CD4-positive, alpha-beta memory T cell (primary cell): ENCODE measurements at regions not wholly inside any gene's neighbourhood (a gene's known extent, or its start where the extent isn't known, plus 50 kb on each side); places are given as distances from the start of the nearest gene placed in this dataset.

Experiments used
- CTCF ChIA-PET: fragments of 350-600 bp; sonication (Branson Sonifier 250); formaldehyde crosslinking; loops from one replicate; lab custom pipeline; 2021; ENCODE audit warnings: inconsistent platforms; ENCODE audit not compliant: partially characterized antibody; lab: Charles Lee
- POLR2A ChIA-PET: fragments of 350-600 bp; sonication (Branson Sonifier 250); formaldehyde crosslinking; loops from one replicate; lab custom pipeline; 2021; ENCODE audit not compliant: partially characterized antibody; lab: Charles Lee
- DNase-seq, 5 donors: peaks; one replicate each; pipeline versions ENCODE4 v3.0.0 to v3.0.0-alpha.2; 2020 to 2022; ENCODE audit warnings: mixed read lengths in 1 of 5
- H3K27ac ChIP-seq: one replicate; pipeline ENCODE4 v1.7.0; 2013; ENCODE audit warnings: low read depth, low read length
- H3K27me3 ChIP-seq: 2 replicates; pipeline ENCODE4 v1.7.0; 2013; ENCODE audit warnings: mild to moderate bottlenecking, low read length, moderate library complexity; ENCODE audit not compliant: insufficient read depth
- H3K36me3 ChIP-seq: 2 replicates; pipeline ENCODE4 v1.7.0; 2013; ENCODE audit warnings: mild to moderate bottlenecking, low read length, moderate library complexity; ENCODE audit not compliant: insufficient read depth
- H3K4me1 ChIP-seq: 2 replicates; pipeline ENCODE4 v1.7.0; 2013; ENCODE audit warnings: mild to moderate bottlenecking, low read length, moderate library complexity; ENCODE audit not compliant: insufficient read depth
- H3K4me3 ChIP-seq, 2 donors: one replicate each; pipeline ENCODE4 v1.7.0; 2013; ENCODE audit warnings: low read length in 2 of 2, mild to moderate bottlenecking in 1 of 2
- H3K9me3 ChIP-seq, 2 donors: one replicate each; pipeline ENCODE4 v1.7.0; 2013; ENCODE audit warnings: low read length in 2 of 2, control low read depth in 1 of 2; ENCODE audit not compliant: control insufficient read depth in 1 of 2
- H3K27ac Mint-ChIP-seq, 7 donors: one replicate each; pipeline ENCODE4 v1.8.0; 2020 to 2021; ENCODE audit warnings: mixed read lengths in 7 of 7, mild to moderate bottlenecking in 6 of 7, inconsistent platforms in 3 of 7, moderate library complexity in 3 of 7
- H3K27me3 Mint-ChIP-seq, 2 donors: one replicate each; pipeline ENCODE4 v1.8.0; 2020 to 2021; ENCODE audit warnings: mixed read lengths in 2 of 2
- H3K36me3 Mint-ChIP-seq, 2 donors: one replicate each; pipeline ENCODE4 v1.8.0; 2020 to 2021; ENCODE audit warnings: mixed read lengths in 2 of 2, inconsistent platforms in 1 of 2, mild to moderate bottlenecking in 1 of 2
- H3K4me1 Mint-ChIP-seq, 4 donors: one replicate each; pipeline ENCODE4 v1.8.0; 2020 to 2021; ENCODE audit warnings: mixed read lengths in 4 of 4, mild to moderate bottlenecking in 1 of 4
- H3K4me3 Mint-ChIP-seq, 8 donors: one replicate each; pipeline ENCODE4 v1.8.0; 2020 to 2021; ENCODE audit warnings: mixed read lengths in 8 of 8, mild to moderate bottlenecking in 7 of 8, moderate library complexity in 6 of 8, inconsistent platforms in 3 of 8
- H3K9me3 Mint-ChIP-seq, 8 donors: one replicate each; pipeline ENCODE4 v1.8.0; 2020 to 2021; ENCODE audit warnings: mixed read lengths in 8 of 8, mild to moderate bottlenecking in 5 of 8, inconsistent platforms in 3 of 8, moderate library complexity in 1 of 8
- intact Hi-C: fragments of 100-400 bp; cut with micrococcal nuclease; formaldehyde crosslinking; loops from one replicate; pipeline ENCODE4 v1.15.1; 2023

DNA sequence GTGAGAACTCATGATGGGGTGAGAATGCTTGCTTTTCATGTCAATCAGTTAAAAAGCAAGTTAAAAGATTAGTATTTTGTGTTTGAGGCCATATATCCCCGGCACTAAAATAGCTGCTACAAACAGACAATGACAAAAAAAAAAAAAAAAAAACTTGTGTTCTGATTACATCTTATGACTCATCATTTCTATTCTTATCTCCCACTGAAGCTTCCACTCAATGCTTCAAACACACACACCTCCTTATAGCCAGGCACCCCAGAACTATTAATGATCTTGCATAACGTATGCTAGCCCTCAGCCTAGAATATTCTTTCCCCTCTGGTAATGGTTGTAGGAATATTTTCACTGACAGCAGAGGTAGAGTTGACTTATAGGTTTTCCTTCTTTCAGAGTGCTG, 778.3 kb downstream of the TRIB2 start:
- Mint-ChIP-seq H3K27me3 (no peaks in the 10 kb centered on the region), H3K4me1 (no peaks in the 10 kb centered on the region), H3K36me3 (no peaks in the 10 kb centered on the region), H3K4me3 (no peak overlapping the region), H3K27ac (no peak overlapping the region), H3K9me3 (peaks cover 0 to 3% (median 0%) of the 10 kb centered on the region in 8 donors)
- POLR2A ChIA-PET = no interaction called here
- no peak overlapping the region for H3K27ac ChIP-seq
- H3K4me1 ChIP-seq = no peaks in the 10 kb centered on the region
- no peaks in the 10 kb centered on the region for H3K27me3 ChIP-seq
- CTCF ChIA-PET = no interaction called here
- no peaks in the 10 kb centered on the region for H3K36me3 ChIP-seq
- no peak overlapping the region for H3K4me3 ChIP-seq
- H3K9me3 ChIP-seq = no peaks in the 10 kb centered on the region
- no peak for DNase-seq
- intact Hi-C loops = no loop called here

DNA sequence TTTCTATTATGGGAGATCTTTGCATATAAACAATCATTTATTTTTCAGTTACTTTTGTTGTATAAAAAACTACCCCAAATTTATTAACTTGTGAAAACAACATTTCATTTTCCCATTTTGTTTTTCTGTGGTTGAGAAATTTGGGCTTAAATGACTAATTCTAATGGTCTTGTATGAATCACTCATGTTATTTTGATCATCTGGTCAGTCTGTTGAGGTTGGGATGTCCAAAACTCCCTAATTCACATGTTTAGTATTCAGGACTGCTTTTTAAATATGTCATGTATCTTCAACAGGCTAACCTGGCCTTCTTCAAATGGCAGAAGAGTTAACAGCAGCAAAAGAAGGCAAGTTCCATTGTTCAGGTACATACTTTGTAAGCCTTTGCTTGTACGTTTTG, 788.1 kb downstream of the TRIB2 start:
- no peaks in the 10 kb centered on the region for H3K36me3 ChIP-seq
- H3K27me3 ChIP-seq = no peaks in the 10 kb centered on the region
- no peaks in the 10 kb centered on the region for H3K36me3 Mint-ChIP-seq
- intact Hi-C loops = no loop called here
- no peaks in the 10 kb centered on the region for H3K27me3 Mint-ChIP-seq
- no peak overlapping the region for H3K27ac ChIP-seq
- no peak overlapping the region for H3K4me3 ChIP-seq
- H3K9me3 ChIP-seq = no peaks in the 10 kb centered on the region
- no peak overlapping the region for H3K4me3 Mint-ChIP-seq
- no peak for DNase-seq
- peaks cover 0 to 5% (median 2%) of the 10 kb centered on the region in 8 donors for H3K9me3 Mint-ChIP-seq
- no peaks in the 10 kb centered on the region for H3K4me1 ChIP-seq
- H3K27ac Mint-ChIP-seq = no peak overlapping the region
- ChIA-PET CTCF (no interaction called here), POLR2A (no interaction called here)
- no peaks in the 10 kb centered on the region for H3K4me1 Mint-ChIP-seq

- intact Hi-C loops = no loop called here
- Mint-ChIP-seq H3K27me3 (no peaks in the 10 kb centered on the region), H3K4me3 (no peak overlapping the region), H3K4me1 (no peaks in the 10 kb centered on the region), H3K9me3 (peaks cover 0 to 2% (median 0%) of the 10 kb centered on the region in 8 donors), H3K27ac (no peak overlapping the region), H3K36me3 (no peaks in the 10 kb centered on the region)
- Histone ChIP-seq H3K27me3 (no peaks in the 10 kb centered on the region), H3K36me3 (no peaks in the 10 kb centered on the region), H3K4me1 (no peaks in the 10 kb centered on the region), H3K27ac (no peak overlapping the region), H3K9me3 (no peaks in the 10 kb centered on the region), H3K4me3 (no peak overlapping the region)
- POLR2A ChIA-PET = no interaction called here
- CTCF ChIA-PET = no interaction called here
- no peak for DNase-seq
Measured at GRCh38 chr2:13508671-13509070, 791.9 kb downstream of the TRIB2 start.

GRCh38 chr2:13515254-13515653, 798.5 kb downstream of the TRIB2 start:
- H3K27me3 Mint-ChIP-seq = no peaks in the 10 kb centered on the region
- POLR2A ChIA-PET = no interaction called here
- no peak overlapping the region for H3K4me3 Mint-ChIP-seq
- no peaks in the 10 kb centered on the region for H3K36me3 Mint-ChIP-seq
- Histone ChIP-seq H3K36me3 (no peaks in the 10 kb centered on the region), H3K27ac (no peak overlapping the region), H3K4me3 (no peak overlapping the region), H3K9me3 (no peaks in the 10 kb centered on the region), H3K4me1 (no peaks in the 10 kb centered on the region), H3K27me3 (no peaks in the 10 kb centered on the region)
- peaks cover 0 to 4% (median 0%) of the 10 kb centered on the region in 8 donors for H3K9me3 Mint-ChIP-seq
- no peaks in the 10 kb centered on the region for H3K4me1 Mint-ChIP-seq
- no peak for DNase-seq
- CTCF ChIA-PET = no interaction called here
- H3K27ac Mint-ChIP-seq = no peak overlapping the region
- intact Hi-C loops = no loop called here

GRCh38 chr2:13522096-13522495, 805.4 kb downstream of the TRIB2 start:
- no peaks in the 10 kb centered on the region for H3K27me3 ChIP-seq
- intact Hi-C loops = no loop called here
- ChIA-PET POLR2A (no interaction called here), CTCF (no interaction called here)
- H3K4me1 ChIP-seq = no peaks in the 10 kb centered on the region
- Mint-ChIP-seq H3K36me3 (no peaks in the 10 kb centered on the region), H3K9me3 (peaks cover 0 to 4% (median under 1%) of the 10 kb centered on the region in 8 donors), H3K27ac (no peak overlapping the region), H3K27me3 (no peaks in the 10 kb centered on the region), H3K4me3 (no peak overlapping the region), H3K4me1 (no peaks in the 10 kb centered on the region)
- H3K9me3 ChIP-seq = no peaks in the 10 kb centered on the region
- no peak overlapping the region for H3K4me3 ChIP-seq
- H3K27ac ChIP-seq = no peak overlapping the region
- no peaks in the 10 kb centered on the region for H3K36me3 ChIP-seq
- DNase-seq = no peak

- H3K4me1 ChIP-seq = no peaks in the 10 kb centered on the region
- Mint-ChIP-seq H3K4me3 (no peak overlapping the region), H3K36me3 (no peaks in the 10 kb centered on the region), H3K27ac (no peak overlapping the region), H3K27me3 (no peaks in the 10 kb centered on the region), H3K4me1 (no peaks in the 10 kb centered on the region), H3K9me3 (peaks cover 0 to 4% (median under 1%) of the 10 kb centered on the region in 8 donors)
- no peaks in the 10 kb centered on the region for H3K9me3 ChIP-seq
- H3K4me3 ChIP-seq = no peak overlapping the region
- intact Hi-C loops = no loop called here
- H3K27ac ChIP-seq = no peak overlapping the region
- no peaks in the 10 kb centered on the region for H3K36me3 ChIP-seq
- POLR2A ChIA-PET = no interaction called here
- CTCF ChIA-PET = no interaction called here
- H3K27me3 ChIP-seq = no peaks in the 10 kb centered on the region
- DNase-seq = no peak
Measured at GRCh38 chr2:13522917-13523821, 806.4 kb downstream of the TRIB2 start.

DNA sequence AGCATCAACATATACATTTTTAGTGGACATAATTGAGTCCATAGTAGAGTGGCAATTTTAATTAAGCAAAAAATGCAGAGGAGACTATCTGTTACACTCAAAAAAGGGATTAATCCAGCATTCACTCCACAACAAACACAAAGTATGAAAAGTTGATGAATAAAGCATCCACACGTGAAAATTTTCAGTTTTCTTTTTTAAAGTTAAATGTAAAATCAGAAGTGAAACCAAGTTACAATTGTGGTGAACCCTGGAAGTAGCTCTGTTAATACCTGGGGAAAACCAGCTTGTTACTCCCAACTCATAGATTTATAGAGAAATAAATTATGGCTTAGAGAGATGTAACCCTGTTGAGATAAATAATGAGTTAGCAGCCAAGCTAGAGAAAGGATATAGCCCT, 807.8 kb downstream of the TRIB2 start:
- no peaks in the 10 kb centered on the region for H3K4me1 Mint-ChIP-seq
- no peaks in the 10 kb centered on the region for H3K36me3 Mint-ChIP-seq
- POLR2A ChIA-PET = no interaction called here
- intact Hi-C loops = no loop called here
- H3K36me3 ChIP-seq = no peaks in the 10 kb centered on the region
- no peak overlapping the region for H3K4me3 ChIP-seq
- DNase-seq = no peak
- no peaks in the 10 kb centered on the region for H3K4me1 ChIP-seq
- H3K27me3 ChIP-seq = no peaks in the 10 kb centered on the region
- H3K9me3 ChIP-seq = no peaks in the 10 kb centered on the region
- no peak overlapping the region for H3K27ac ChIP-seq
- H3K27ac Mint-ChIP-seq = no peak overlapping the region
- CTCF ChIA-PET = no interaction called here
- H3K9me3 Mint-ChIP-seq = peaks cover 0 to 4% (median under 1%) of the 10 kb centered on the region in 8 donors
- H3K27me3 Mint-ChIP-seq = no peaks in the 10 kb centered on the region
- no peak overlapping the region for H3K4me3 Mint-ChIP-seq
